ENCODE measurements at regions not wholly inside any gene's neighbourhood (a gene's known extent, or its start where the extent isn't known, plus 50 kb on each side); places are given as distances from the start of the nearest gene placed in this dataset.
"Not testable (repeated sequence)": the region's sequence is repeated elsewhere in the genome, so short reads cannot be mapped to it uniquely, and the experiment has no call there.

- no peak for DNase-seq (ENCODE audit: low spot score)
Observed at GRCh38 chr6:139539852-139540251, 165.4 kb upstream of the CITED2 start.

GRCh38 chr6:139538366-139538765 is 163.9 kb upstream of the CITED2 start:
- DNase-seq (ENCODE audit: low spot score), result no peak

- no peak for DNase-seq (ENCODE audit: low spot score)
Observed at GRCh38 chr6:139536751-139537617, 162.5 kb upstream of the CITED2 start.

DNA sequence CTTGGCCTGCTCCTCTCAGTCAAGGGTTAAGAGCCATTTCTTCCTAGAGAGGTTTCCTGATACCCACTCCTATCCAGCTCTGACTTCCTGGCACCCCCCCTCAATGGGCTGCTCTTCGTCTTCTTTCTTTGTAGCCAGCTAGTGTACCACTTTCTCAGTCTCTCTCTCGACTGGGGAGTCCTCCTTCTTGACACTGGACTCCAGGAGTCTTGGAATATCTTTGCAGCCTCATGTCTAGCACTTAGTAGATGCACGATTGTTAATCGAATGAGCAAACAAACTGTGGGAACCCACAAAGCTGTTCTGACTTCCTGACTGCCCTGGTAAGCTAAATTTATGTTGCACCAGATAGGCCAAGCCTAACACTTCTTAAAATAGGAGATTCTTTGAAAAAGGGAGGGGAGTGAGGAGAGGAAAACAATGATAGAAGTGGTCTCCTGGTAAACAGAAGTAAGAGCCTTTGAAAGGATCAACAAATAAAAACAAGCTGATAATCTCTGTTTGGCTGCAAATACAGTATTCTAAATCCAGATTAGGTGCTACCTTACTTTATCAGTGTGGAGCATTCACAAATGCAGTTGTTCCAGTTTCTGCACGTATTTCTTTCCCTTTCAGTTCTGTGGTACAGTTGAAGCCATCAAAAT is 160.1 kb upstream of the CITED2 start:
- no peak for DNase-seq (ENCODE audit: low spot score)

- DNase-seq (ENCODE audit: low spot score), result no peak
Observed at GRCh38 chr6:139533573-139534471, 159.4 kb upstream of the CITED2 start.

GRCh38 chr6:139533171-139533570 is 158.7 kb upstream of the CITED2 start:
- no peak for DNase-seq (ENCODE audit: low spot score)

GRCh38 chr6:139531148-139532115 is 157.0 kb upstream of the CITED2 start:
- no peak for DNase-seq (ENCODE audit: low spot score)

DNA sequence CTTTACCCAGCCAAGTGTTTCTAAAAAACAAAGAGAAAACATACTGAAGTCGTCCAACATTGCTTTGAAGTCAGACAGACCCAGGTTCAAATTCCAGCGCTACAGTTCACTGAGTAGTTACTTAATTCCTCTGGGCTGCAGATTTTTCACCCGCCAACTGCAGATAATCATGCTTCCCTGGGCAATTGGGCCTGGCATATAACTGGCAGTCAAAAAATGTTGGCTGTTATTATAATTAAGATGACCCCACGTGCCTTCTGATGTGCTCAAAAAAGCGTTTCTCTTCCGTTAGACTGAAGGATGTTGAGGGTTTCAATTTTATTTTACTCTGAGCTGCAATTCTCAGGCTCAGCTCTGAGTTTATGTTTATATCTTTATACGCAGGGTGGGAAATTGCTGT is 156.1 kb upstream of the CITED2 start:
- no peak for DNase-seq (ENCODE audit: low spot score)

- DNase-seq (ENCODE audit: low spot score), result no peak
Observed at GRCh38 chr6:139529420-139529819, 155.0 kb upstream of the CITED2 start.

GRCh38 chr6:139528471-139528870 is 154.0 kb upstream of the CITED2 start:
- no peak for DNase-seq (ENCODE audit: low spot score)

GRCh38 chr6:139525415-139525814 is 151.0 kb upstream of the CITED2 start:
- no peak for DNase-seq (ENCODE audit: low spot score)

- no peak for DNase-seq (ENCODE audit: low spot score)
Observed at GRCh38 chr6:139523986-139524385, 149.5 kb upstream of the CITED2 start.

GRCh38 chr6:139522511-139523220 is 148.2 kb upstream of the CITED2 start:
- DNase-seq (ENCODE audit: low spot score), result no peak

DNA sequence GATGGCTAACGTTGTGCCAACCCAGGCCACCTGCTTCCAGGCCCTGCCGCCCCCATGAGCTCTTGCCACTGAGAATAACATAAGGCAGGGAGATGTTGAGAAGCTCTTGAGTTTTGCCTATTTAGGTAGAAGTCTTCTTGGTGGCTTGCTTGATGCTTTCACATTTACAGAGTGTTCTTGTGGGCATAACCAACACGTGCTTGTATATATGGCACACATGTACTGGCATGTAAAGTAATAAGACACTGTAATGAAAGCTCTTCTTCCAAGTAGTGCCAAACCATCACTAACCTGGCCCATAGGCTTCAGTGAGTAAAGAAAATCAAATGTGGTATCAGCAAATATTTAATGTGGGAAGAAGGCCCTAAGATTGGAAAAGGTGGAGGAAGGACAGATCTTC is 146.9 kb upstream of the CITED2 start:
- DNase-seq (ENCODE audit: low spot score), result no peak

GRCh38 chr6:139520321-139520768 is 145.9 kb upstream of the CITED2 start:
- DNase-seq (ENCODE audit: low spot score), result no peak

DNA sequence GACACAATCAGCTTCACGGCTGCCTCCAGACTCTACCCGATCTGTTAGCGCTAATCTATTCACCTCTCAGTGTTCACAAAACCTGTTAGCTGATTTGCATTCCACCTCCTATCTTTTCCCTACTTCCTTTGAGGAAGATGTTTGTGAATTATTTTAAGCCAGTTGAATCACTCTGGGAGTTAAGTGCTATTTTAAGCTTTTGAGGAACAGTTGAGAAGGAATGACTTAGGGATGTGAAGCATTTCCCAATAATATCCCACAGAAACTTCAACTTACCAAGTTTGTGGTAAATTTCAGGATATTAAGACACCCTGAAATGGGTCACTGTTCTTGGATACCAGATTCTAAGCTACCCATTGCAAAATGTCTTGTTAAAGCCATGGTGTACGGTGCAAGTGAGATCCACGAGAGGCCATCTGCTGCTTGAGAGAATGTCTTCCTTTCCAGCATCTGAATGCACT is 145.2 kb upstream of the CITED2 start:
- DNase-seq (ENCODE audit: low spot score), result no peak

DNA sequence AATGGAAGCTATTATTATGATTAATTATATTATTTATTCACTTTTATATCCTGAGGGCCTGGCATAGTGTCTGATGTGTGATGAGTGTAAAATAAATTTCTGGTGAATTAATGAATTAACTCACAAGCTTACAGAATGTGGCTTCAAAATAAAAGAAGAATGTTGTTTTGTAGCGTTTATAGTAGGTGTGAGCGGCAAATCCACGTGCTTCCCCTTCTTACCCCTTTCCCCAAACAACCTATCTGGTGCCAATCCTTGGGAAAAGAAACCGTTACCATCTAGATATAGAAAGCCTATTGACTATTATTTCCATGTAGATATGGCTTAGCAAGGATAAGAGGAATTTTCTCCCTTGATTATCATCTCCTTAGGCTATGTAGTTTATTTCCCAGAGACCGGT is 144.6 kb upstream of the CITED2 start:
- DNase-seq (ENCODE audit: low spot score), result no peak

- DNase-seq (ENCODE audit: low spot score), result no peak
Observed at GRCh38 chr6:139518556-139519091, 144.2 kb upstream of the CITED2 start.

GRCh38 chr6:139517998-139518555 is 143.6 kb upstream of the CITED2 start:
- DNase-seq (ENCODE audit: low spot score), result not testable (repeated sequence)

DNA sequence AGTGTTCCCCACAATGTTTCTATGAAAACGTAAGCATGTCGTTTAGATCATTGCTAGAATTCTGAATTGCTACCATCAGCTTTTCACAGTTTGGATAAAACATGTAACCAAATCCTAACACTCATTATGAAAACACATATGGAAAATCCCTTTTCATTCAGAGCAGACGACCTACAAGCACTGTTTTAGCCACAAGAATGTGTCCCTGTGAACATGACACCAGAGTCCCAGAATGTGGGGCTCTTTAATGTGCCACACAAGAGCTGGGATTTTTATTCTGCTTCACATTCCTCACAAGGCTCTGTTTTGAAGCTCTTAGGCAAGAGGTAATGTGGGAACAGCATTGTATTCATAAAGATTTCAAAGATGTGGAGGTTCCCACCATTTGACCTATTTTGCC is 141.1 kb upstream of the CITED2 start:
- DNase-seq (ENCODE audit: low spot score), result no peak
